IPS-18c (cell line): ENCODE measurements at regions not wholly inside any gene's neighbourhood (a gene's known extent, or its start where the extent isn't known, plus 50 kb on each side); places are given as distances from the start of the nearest gene placed in this dataset.

Experiments
- H3K4me3 ChIP-seq: 2 replicates; pipeline ENCODE4 v1.7.0; 2013; ENCODE audit warnings: low read depth, mild to moderate bottlenecking, low read length, moderate library complexity; ENCODE audit not compliant: insufficient read depth
- H3K9me3 ChIP-seq: one replicate; pipeline ENCODE4 v1.6.1; 2013; ENCODE audit warnings: mild to moderate bottlenecking, low read length, moderate library complexity; ENCODE audit not compliant: control insufficient read depth, insufficient read depth

GRCh38 chr14:55963295-55963694, 154.9 kb upstream of the PELI2 start:
- H3K4me3 ChIP-seq: no peak overlapping the region
- no peaks in the 10 kb centered on the region for H3K9me3 ChIP-seq

GRCh38 chr14:55964091-55964490, 154.1 kb upstream of the PELI2 start:
- Histone ChIP-seq H3K4me3 (no peak overlapping the region), H3K9me3 (no peaks in the 10 kb centered on the region)

- Histone ChIP-seq H3K4me3 (no peak overlapping the region), H3K9me3 (no peaks in the 10 kb centered on the region)
Observed at GRCh38 chr14:55964821-55965220, 153.4 kb upstream of the PELI2 start.

GRCh38 chr14:55965851-55966250, 152.4 kb upstream of the PELI2 start:
- H3K4me3 ChIP-seq: no peak overlapping the region
- H3K9me3 ChIP-seq: no peaks in the 10 kb centered on the region

- Histone ChIP-seq H3K9me3 (no peaks in the 10 kb centered on the region), H3K4me3 (no peak overlapping the region)
Observed at GRCh38 chr14:55968741-55969140, 149.5 kb upstream of the PELI2 start.

- no peak overlapping the region for H3K4me3 ChIP-seq
- no peaks in the 10 kb centered on the region for H3K9me3 ChIP-seq
Observed at GRCh38 chr14:55973285-55973800, 144.9 kb upstream of the PELI2 start.

GRCh38 chr14:55973911-55974630, 144.1 kb upstream of the PELI2 start:
- no peak overlapping the region for H3K4me3 ChIP-seq
- no peaks in the 10 kb centered on the region for H3K9me3 ChIP-seq

GRCh38 chr14:55975281-55975910, 142.8 kb upstream of the PELI2 start:
- H3K9me3 ChIP-seq: no peaks in the 10 kb centered on the region
- H3K4me3 ChIP-seq: no peak overlapping the region

GRCh38 chr14:55976219-55976618, 142.0 kb upstream of the PELI2 start:
- Histone ChIP-seq H3K4me3 (no peak overlapping the region), H3K9me3 (no peaks in the 10 kb centered on the region)

- H3K9me3 ChIP-seq: no peaks in the 10 kb centered on the region
- H3K4me3 ChIP-seq: no peak overlapping the region
Observed at GRCh38 chr14:55976655-55977054, 141.6 kb upstream of the PELI2 start.

- H3K9me3 ChIP-seq: no peaks in the 10 kb centered on the region
- no peak overlapping the region for H3K4me3 ChIP-seq
Observed at GRCh38 chr14:55977392-55978150, 140.6 kb upstream of the PELI2 start.

- Histone ChIP-seq H3K4me3 (no peak overlapping the region), H3K9me3 (no peaks in the 10 kb centered on the region)
Observed at GRCh38 chr14:55979096-55979495, 139.1 kb upstream of the PELI2 start.

- Histone ChIP-seq H3K4me3 (no peak overlapping the region), H3K9me3 (no peaks in the 10 kb centered on the region)
Observed at GRCh38 chr14:55979781-55980180, 138.4 kb upstream of the PELI2 start.

GRCh38 chr14:55980970-55981369, 137.2 kb upstream of the PELI2 start:
- H3K4me3 ChIP-seq: no peak overlapping the region
- H3K9me3 ChIP-seq: no peaks in the 10 kb centered on the region

GRCh38 chr14:55986069-55986468, 132.1 kb upstream of the PELI2 start:
- no peak overlapping the region for H3K4me3 ChIP-seq
- no peaks in the 10 kb centered on the region for H3K9me3 ChIP-seq

- H3K9me3 ChIP-seq: no peaks in the 10 kb centered on the region
- no peak overlapping the region for H3K4me3 ChIP-seq
Observed at GRCh38 chr14:56000846-56001245, 117.4 kb upstream of the PELI2 start.

GRCh38 chr14:56002342-56002741, 115.9 kb upstream of the PELI2 start:
- H3K4me3 ChIP-seq: no peak overlapping the region
- H3K9me3 ChIP-seq: no peaks in the 10 kb centered on the region
